ENCODE measurements at regions not wholly inside any gene's neighbourhood (a gene's known extent, or its start where the extent isn't known, plus 50 kb on each side); places are given as distances from the start of the nearest gene placed in this dataset.

DNA sequence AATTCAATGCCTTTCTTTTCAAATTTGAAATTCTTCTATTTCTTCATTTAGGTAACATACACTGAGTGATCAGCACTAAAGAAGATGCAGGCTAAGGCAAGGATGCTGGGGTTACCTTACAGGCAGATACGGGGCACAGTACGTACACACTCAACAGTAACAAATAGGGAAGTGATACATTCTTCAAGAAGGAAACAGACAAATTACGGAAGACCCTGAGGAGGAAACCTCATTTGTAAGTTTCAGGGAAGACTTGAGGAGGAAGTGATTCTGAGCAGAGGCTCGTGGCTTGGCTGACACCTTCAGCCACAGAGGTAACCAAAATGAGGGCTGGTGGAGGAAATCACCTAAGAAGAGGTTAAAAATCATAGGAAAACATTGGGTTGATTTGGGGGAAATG lies 1108.3 kb upstream of the KLHL29 start:
- TF ChIP-seq NFYB (CRISPR knock-in tag; IDR thresholded peaks at IDR 0.05), result no peak
- TF ChIP-seq, protein P1, sequence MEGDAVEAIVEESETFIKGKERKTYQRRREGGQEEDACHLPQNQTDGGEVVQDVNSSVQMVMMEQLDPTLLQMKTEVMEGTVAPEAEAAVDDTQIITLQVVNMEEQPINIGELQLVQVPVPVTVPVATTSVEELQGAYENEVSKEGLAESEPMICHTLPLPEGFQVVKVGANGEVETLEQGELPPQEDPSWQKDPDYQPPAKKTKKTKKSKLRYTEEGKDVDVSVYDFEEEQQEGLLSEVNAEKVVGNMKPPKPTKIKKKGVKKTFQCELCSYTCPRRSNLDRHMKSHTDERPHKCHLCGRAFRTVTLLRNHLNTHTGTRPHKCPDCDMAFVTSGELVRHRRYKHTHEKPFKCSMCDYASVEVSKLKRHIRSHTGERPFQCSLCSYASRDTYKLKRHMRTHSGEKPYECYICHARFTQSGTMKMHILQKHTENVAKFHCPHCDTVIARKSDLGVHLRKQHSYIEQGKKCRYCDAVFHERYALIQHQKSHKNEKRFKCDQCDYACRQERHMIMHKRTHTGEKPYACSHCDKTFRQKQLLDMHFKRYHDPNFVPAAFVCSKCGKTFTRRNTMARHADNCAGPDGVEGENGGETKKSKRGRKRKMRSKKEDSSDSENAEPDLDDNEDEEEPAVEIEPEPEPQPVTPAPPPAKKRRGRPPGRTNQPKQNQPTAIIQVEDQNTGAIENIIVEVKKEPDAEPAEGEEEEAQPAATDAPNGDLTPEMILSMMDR (CRISPR knock-in tag; IDR thresholded peaks at IDR 0.05), result no peak
- TF ChIP-seq ATRX (CRISPR knock-in tag; IDR thresholded peaks at IDR 0.05; ENCODE audit: borderline replicate concordance), result no peak
- no peak for TF ChIP-seq GABPA (IDR thresholded peaks at IDR 0.05; ENCODE audit: low read depth, low read length)
- TF ChIP-seq GABPA (CRISPR knock-in tag; IDR thresholded peaks at IDR 0.05; ENCODE audit: low read depth), result no peak
- TF ChIP-seq TBX2 (CRISPR knock-in tag; IDR thresholded peaks at IDR 0.05; ENCODE audit: borderline replicate concordance), result no peak
- TF ChIP-seq NFATC3 (CRISPR knock-in tag; IDR thresholded peaks at IDR 0.05), result no peak
- TF ChIP-seq ZNF256 (CRISPR knock-in tag; conservative IDR thresholded peaks at IDR 0.05), result no peak
- no peak for TF ChIP-seq NR2F1 (CRISPR knock-in tag; IDR thresholded peaks at IDR 0.05)
- no peak for TF ChIP-seq POLR2AphosphoS5 (IDR thresholded peaks at IDR 0.05; ENCODE audit: low read depth, low read length)
- TF ChIP-seq SPEN (CRISPR knock-in tag; IDR thresholded peaks at IDR 0.05; ENCODE audit: low read depth), result no peak
- no peak for TF ChIP-seq SRSF9 (IDR thresholded peaks at IDR 0.05; ENCODE audit: borderline replicate concordance, insufficient read depth, low read depth, low read length, poor library complexity, severe bottlenecking)
- no peak for TF ChIP-seq NCOR1 (IDR thresholded peaks at IDR 0.05; ENCODE audit: borderline replicate concordance, low read length)
- TF ChIP-seq HDAC2 (CRISPR knock-in tag; IDR thresholded peaks at IDR 0.05), result no peak

Data from HepG2 (cell line).